Thymus (tissue), 11 donors: ENCODE measurements at regions not wholly inside any gene's neighbourhood (a gene's known extent, or its start where the extent isn't known, plus 50 kb on each side); places are given as distances from the start of the nearest gene placed in this dataset.

Source experiments
- DNase-seq, 9 donors: peaks; one replicate each; pipeline ENCODE4 v3.0.0-alpha.2; 2013; ENCODE audit warnings: low spot score in 9 of 9, low read depth in 6 of 9, missing footprints in 1 of 9
- H3K27ac ChIP-seq, 2 donors: one replicate each; pipeline ENCODE4 v1.5.1; 2013; ENCODE audit warnings: control low read depth in 1 of 2, low read depth in 1 of 2, low read length in 1 of 2, mild to moderate bottlenecking in 1 of 2, moderate library complexity in 1 of 2
- H3K27me3 ChIP-seq, 2 donors: one replicate each; pipeline ENCODE4 v1.5.1; 2013; ENCODE audit warnings: low read length in 1 of 2; ENCODE audit not compliant: control insufficient read depth in 2 of 2, insufficient read depth in 1 of 2
- H3K36me3 ChIP-seq, 2 donors: one replicate each; pipeline ENCODE4 v1.5.1; 2013; ENCODE audit warnings: low read length in 1 of 2, mild to moderate bottlenecking in 1 of 2, moderate library complexity in 1 of 2; ENCODE audit not compliant: control insufficient read depth in 2 of 2, insufficient read depth in 2 of 2
- H3K4me1 ChIP-seq, 2 donors: one replicate each; pipeline ENCODE4 v1.5.1; 2013; ENCODE audit warnings: low read length in 2 of 2; ENCODE audit not compliant: control insufficient read depth in 2 of 2, insufficient read depth in 2 of 2
- H3K4me3 ChIP-seq, 2 donors: one replicate each; pipeline ENCODE4 v1.5.1; 2013; ENCODE audit warnings: low read length in 2 of 2, control low read depth in 1 of 2, mild to moderate bottlenecking in 1 of 2
- H3K9me3 ChIP-seq, 2 donors: one replicate each; pipeline ENCODE4 v1.5.1; 2013; ENCODE audit warnings: low read length in 1 of 2, mild to moderate bottlenecking in 1 of 2; ENCODE audit not compliant: control insufficient read depth in 2 of 2, insufficient read depth in 1 of 2
- WGBS: extraction: QIAGEN DNeasy Blood & Tissue Kit; methylation state at CpG from one replicate; pipeline ENCODE4 v1.1.7; 2013; 5-methylcytosine and 5-hydroxymethylcytosine counted together
- donor health status: healthy.

GRCh38 chr5:126182971-126183695 is 240.1 kb upstream of the GRAMD2B start:
- Histone ChIP-seq H3K4me1 (no peaks in the 10 kb centered on the region), H3K4me3 (no peak overlapping the region), H3K27me3 (no peaks in the 10 kb centered on the region), H3K36me3 (no peaks in the 10 kb centered on the region), H3K9me3 (no peaks in the 10 kb centered on the region), H3K27ac (no peak overlapping the region)
- DNase-seq = no peak
- WGBS = 97% methylated on average over 5 of the region's 5 CpGs

GRCh38 chr5:126184474-126184873 is 238.7 kb upstream of the GRAMD2B start:
- DNase-seq = no peak
- WGBS = 95% methylated on average over 1 of the region's 1 CpG
- no peaks in the 10 kb centered on the region for H3K4me1 ChIP-seq
- no peak overlapping the region for H3K27ac ChIP-seq
- no peaks in the 10 kb centered on the region for H3K27me3 ChIP-seq
- H3K4me3 ChIP-seq = no peak overlapping the region
- no peaks in the 10 kb centered on the region for H3K9me3 ChIP-seq
- H3K36me3 ChIP-seq = no peaks in the 10 kb centered on the region

GRCh38 chr5:126186210-126186609 is 237.0 kb upstream of the GRAMD2B start:
- no peaks in the 10 kb centered on the region for H3K27me3 ChIP-seq
- DNase-seq = no peak
- 73% methylated on average over 1 of the region's 1 CpG for WGBS
- no peaks in the 10 kb centered on the region for H3K36me3 ChIP-seq
- H3K4me1 ChIP-seq = no peaks in the 10 kb centered on the region
- no peak overlapping the region for H3K4me3 ChIP-seq
- H3K9me3 ChIP-seq = no peaks in the 10 kb centered on the region
- H3K27ac ChIP-seq = no peak overlapping the region

- no peak for DNase-seq
- no peaks in the 10 kb centered on the region for H3K27me3 ChIP-seq
- no peak overlapping the region for H3K4me3 ChIP-seq
- WGBS = over 99% methylated on average over 2 of the region's 2 CpGs
- no peaks in the 10 kb centered on the region for H3K9me3 ChIP-seq
- no peaks in the 10 kb centered on the region for H3K4me1 ChIP-seq
- H3K27ac ChIP-seq = no peak overlapping the region
- H3K36me3 ChIP-seq = no peaks in the 10 kb centered on the region
Measured at GRCh38 chr5:126188804-126189203, 234.4 kb upstream of the GRAMD2B start.

- WGBS = 85% methylated on average over 5 of the region's 5 CpGs
- no peak for DNase-seq
- no peak overlapping the region for H3K27ac ChIP-seq
- H3K4me1 ChIP-seq = no peaks in the 10 kb centered on the region
- no peaks in the 10 kb centered on the region for H3K27me3 ChIP-seq
- H3K4me3 ChIP-seq = no peak overlapping the region
- no peaks in the 10 kb centered on the region for H3K36me3 ChIP-seq
- H3K9me3 ChIP-seq = no peaks in the 10 kb centered on the region
Measured at GRCh38 chr5:126189231-126189630, 234.0 kb upstream of the GRAMD2B start.

- Histone ChIP-seq H3K27ac (no peak overlapping the region), H3K36me3 (no peaks in the 10 kb centered on the region), H3K27me3 (no peaks in the 10 kb centered on the region), H3K4me1 (no peaks in the 10 kb centered on the region), H3K4me3 (no peak overlapping the region), H3K9me3 (no peaks in the 10 kb centered on the region)
- DNase-seq = no peak
- WGBS = 92% methylated on average over 4 of the region's 4 CpGs
Measured at GRCh38 chr5:126189862-126190261, 233.3 kb upstream of the GRAMD2B start.

GRCh38 chr5:126192226-126192625 is 231.0 kb upstream of the GRAMD2B start:
- H3K4me1 ChIP-seq = no peaks in the 10 kb centered on the region
- no peak overlapping the region for H3K4me3 ChIP-seq
- no peaks in the 10 kb centered on the region for H3K27me3 ChIP-seq
- H3K9me3 ChIP-seq = no peaks in the 10 kb centered on the region
- H3K36me3 ChIP-seq = no peaks in the 10 kb centered on the region
- H3K27ac ChIP-seq = no peak overlapping the region
- no peak for DNase-seq
- 96% methylated on average over 4 of the region's 4 CpGs for WGBS

- H3K4me1 ChIP-seq = no peaks in the 10 kb centered on the region
- no peaks in the 10 kb centered on the region for H3K36me3 ChIP-seq
- DNase-seq = no peak
- 91% methylated on average over 5 of the region's 5 CpGs for WGBS
- H3K9me3 ChIP-seq = no peaks in the 10 kb centered on the region
- H3K27me3 ChIP-seq = no peaks in the 10 kb centered on the region
- no peak overlapping the region for H3K4me3 ChIP-seq
- no peak overlapping the region for H3K27ac ChIP-seq
Measured at GRCh38 chr5:126195410-126196100, 227.7 kb upstream of the GRAMD2B start.

- no peaks in the 10 kb centered on the region for H3K36me3 ChIP-seq
- H3K4me1 ChIP-seq = no peaks in the 10 kb centered on the region
- WGBS = 81% methylated on average over 2 of the region's 2 CpGs
- no peaks in the 10 kb centered on the region for H3K27me3 ChIP-seq
- H3K9me3 ChIP-seq = no peaks in the 10 kb centered on the region
- no peak for DNase-seq
- H3K4me3 ChIP-seq = no peak overlapping the region
- no peak overlapping the region for H3K27ac ChIP-seq
Measured at GRCh38 chr5:126198531-126198930, 224.7 kb upstream of the GRAMD2B start.
